ENCODE measurements at regions not wholly inside any gene's neighbourhood (a gene's known extent, or its start where the extent isn't known, plus 50 kb on each side); places are given as distances from the start of the nearest gene placed in this dataset.

DNA sequence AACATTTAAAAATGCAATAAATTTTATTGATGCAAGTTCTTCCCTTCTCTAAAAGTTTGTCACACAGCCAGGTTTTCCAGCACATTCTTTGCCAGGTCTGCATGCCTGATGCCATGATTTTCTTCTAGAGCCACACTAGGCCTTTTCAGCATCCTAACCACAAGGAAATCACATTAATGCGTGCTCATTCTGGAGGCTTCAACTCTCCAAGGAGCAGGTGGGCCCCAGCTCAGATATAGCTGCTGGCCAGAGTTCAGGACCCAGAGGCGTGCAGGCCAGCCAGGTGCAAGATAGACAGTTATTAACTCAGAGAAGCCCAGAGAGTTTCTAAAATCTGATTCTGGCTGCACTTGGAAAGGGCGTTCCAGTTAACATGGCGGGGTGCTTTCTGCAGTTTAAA is 124.5 kb upstream of the MAF start:
- TF ChIP-seq, protein P1, sequence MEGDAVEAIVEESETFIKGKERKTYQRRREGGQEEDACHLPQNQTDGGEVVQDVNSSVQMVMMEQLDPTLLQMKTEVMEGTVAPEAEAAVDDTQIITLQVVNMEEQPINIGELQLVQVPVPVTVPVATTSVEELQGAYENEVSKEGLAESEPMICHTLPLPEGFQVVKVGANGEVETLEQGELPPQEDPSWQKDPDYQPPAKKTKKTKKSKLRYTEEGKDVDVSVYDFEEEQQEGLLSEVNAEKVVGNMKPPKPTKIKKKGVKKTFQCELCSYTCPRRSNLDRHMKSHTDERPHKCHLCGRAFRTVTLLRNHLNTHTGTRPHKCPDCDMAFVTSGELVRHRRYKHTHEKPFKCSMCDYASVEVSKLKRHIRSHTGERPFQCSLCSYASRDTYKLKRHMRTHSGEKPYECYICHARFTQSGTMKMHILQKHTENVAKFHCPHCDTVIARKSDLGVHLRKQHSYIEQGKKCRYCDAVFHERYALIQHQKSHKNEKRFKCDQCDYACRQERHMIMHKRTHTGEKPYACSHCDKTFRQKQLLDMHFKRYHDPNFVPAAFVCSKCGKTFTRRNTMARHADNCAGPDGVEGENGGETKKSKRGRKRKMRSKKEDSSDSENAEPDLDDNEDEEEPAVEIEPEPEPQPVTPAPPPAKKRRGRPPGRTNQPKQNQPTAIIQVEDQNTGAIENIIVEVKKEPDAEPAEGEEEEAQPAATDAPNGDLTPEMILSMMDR (IDR thresholded peaks at IDR 0.05; ENCODE audit: low read depth, low read length), result no peak
- no peak for DNase-seq (ENCODE audit: extremely low read depth, low read depth)

DNA sequence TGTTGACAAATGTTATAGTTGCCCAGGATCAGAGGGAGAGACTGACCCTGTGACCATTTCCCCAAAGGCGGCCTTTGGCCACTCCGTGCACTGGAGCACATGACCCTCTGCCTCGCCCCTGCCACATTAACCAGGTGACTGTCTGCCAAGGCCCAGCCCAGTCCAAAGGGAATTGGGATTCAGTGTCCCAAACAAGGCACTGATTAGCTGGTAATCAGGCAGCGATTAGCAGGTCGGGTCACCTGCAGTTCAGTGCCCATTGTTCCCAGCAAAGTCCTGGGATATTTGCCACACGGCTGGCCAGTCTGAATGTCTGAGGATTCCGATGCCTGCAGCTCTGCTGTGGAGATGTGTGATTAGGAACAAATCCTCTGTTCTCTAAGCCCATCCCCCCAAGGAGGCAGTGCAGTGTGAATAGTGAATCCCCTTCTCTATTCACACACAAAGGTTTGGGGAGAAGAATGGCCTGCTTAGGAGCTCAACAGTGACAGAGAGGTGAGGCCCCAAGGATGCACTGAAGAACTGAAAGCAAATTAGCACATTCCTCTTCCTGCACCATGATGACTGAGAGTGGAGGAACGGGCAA is 123.1 kb upstream of the MAF start:
- no peak for DNase-seq (ENCODE audit: extremely low read depth, low read depth)
- TF ChIP-seq, protein P1 (IDR thresholded peaks at IDR 0.05; ENCODE audit: low read depth, low read length), result no peak

DNA sequence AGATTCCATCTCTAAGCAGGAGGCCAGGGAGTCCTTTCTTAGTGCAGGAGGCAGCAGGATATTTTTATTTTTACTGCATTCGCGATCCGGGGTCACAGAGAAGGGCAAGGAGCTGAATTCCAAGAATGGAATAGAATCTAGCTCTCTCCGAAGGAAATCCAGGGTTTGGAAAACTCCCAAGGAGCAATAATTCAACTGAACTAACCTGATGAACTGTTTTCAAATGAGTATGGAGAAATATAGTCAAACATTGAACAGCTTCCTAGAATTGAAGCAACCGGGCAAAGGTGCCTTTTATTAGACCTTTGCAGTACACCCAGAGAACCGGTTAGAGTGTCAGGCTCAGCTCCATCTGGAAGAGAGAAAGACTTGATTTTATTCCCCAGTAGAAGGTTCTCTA is 120.7 kb upstream of the MAF start:
- DNase-seq (ENCODE audit: extremely low read depth, low read depth), result no peak
- TF ChIP-seq, protein P1 (IDR thresholded peaks at IDR 0.05; ENCODE audit: low read depth, low read length), result no peak

DNA sequence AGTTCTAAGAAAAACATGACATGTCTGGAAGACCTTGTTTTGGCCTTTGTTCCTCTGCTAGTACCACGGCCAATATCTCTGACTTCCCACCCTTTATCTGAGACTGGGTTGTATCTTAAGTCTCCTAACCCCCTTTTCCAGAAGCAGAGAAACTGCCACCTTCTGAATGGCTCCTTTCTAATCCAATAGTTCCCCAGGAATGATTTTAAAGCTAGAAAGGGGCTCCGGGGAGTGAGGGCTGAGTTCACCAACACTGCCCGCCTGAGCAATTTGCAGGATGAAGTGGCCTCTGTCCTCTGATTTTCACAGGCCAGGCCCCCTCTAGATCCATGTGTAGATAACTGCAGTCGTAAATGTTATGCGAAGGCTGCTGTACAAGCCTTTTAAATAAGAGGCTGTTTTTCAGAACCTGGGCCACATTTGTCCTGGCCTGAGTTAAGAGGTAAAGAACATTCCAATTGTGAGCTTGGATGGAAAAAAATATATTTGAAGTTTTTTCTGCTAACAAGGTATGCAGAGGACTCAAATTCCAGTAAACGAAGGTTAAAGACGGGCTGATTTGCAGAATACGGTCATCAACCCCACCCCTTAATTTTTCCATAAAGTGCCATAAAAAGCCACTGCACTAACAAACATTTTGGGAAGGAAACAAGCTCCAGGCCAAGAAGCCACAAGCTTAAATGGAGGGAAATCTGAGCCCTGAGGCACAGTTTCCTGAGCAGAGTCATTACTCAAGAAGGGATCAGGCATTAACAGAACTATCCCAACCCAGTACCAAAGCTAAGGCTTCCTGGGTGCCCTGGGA is 117.0 kb upstream of the MAF start:
- DNase-seq (ENCODE audit: extremely low read depth, low read depth), result no peak
- TF ChIP-seq, protein P1 (IDR thresholded peaks at IDR 0.05; ENCODE audit: low read depth, low read length), result no peak

DNA sequence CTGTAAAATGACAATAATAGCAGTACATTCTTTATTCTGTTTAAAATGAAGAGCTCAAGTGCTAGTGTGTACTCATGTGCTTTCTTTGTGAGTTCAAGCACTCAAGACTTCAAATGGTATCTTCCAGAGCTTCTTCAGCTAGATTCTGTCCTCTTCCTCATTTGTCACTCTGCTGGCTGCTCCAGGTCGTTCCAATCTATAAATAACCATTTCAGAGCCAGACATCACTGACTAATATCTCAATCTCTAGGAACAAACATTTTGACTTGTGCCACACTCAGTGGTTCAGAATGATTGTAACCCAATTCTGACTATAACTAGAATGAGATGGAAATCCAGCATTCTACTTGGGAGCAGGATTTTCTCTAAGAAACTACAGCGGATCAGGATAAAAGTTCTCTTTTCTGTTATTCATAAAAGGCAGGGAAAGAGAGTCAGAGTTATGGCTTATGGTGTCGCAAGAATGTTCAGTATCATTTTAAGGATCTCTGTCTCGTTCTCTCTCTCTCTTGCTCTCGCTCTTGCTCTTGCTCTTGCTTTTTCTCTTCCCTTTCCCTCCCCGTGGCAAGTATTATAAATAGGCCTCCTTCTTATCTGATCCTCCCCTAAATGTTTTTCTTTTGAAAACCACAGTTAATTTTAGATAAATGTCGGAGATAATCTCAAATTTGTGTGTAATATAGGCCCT is 116.3 kb upstream of the MAF start:
- TF ChIP-seq, protein P1 (IDR thresholded peaks at IDR 0.05; ENCODE audit: low read depth, low read length), result no peak
- no peak for DNase-seq (ENCODE audit: extremely low read depth, low read depth)

DNA sequence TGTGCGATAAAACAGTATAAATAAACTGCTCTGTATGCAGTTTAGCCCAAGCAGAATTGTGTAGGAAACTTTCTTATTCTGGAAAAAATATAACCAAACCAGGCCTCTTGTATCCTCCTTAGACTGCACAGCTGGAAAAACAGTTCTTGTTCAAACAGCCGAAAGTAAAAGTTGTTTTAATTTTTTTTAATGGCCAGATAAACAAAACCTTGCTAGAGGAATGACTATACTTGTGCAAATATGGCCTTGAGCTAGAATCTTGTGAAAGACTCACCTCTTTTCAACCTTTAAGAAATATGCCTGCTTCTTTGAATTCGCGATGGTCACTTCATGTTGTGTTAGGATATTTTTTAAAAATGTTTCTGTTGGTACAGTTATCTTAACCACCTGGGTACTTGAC is 114.5 kb upstream of the MAF start:
- TF ChIP-seq, protein P1 (IDR thresholded peaks at IDR 0.05; ENCODE audit: low read depth, low read length), result no peak
- no peak for DNase-seq (ENCODE audit: extremely low read depth, low read depth)

DNA sequence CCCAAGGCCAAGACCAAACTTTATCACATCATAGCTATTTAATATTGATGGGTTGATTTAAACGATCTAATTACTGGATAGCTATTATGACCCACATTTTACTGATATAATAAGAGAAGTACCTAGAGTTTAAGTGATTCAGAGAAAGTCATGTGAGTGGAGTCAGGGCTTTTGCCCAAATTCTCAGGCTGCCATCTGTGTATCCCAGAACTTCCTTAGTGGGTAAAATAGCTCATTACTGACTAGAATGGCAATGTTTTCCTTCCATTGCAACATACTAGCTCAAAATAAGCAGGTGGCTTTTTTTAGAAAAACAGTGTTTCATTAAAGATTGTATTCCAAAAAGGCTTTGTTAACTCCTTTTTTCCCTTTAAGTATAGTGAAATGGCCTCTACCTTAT is 113.9 kb upstream of the MAF start:
- TF ChIP-seq, protein P1 (IDR thresholded peaks at IDR 0.05; ENCODE audit: low read depth, low read length), result no peak
- DNase-seq (ENCODE audit: extremely low read depth, low read depth), result no peak
